ENCODE measurements at regions not wholly inside any gene's neighbourhood (a gene's known extent, or its start where the extent isn't known, plus 50 kb on each side); places are given as distances from the start of the nearest gene placed in this dataset.

DNA sequence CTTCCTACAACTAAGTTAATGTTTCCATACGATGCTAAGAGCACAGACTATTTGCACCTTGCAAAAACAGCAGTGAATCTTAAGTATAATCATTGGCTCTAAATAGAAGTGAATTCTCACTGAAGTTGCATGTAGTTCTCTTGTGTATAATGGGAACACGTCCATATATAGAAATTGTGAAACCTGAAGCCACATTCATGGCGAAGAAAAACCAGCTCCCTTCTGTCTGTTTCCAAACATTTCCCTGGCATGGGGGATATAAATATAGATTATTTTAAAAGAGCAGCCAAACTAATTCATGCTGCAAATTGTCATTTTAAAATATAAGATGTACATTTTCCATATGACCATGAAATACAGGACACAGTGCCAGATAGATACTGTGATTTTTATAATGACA is 71.1 kb downstream of the TRAM1L1 start:
- TF ChIP-seq HOXA7 (CRISPR knock-in tag; IDR thresholded peaks at IDR 0.05; ENCODE audit: borderline replicate concordance) (no peak), MYNN (tag by site-specific recombination; IDR thresholded peaks at IDR 0.05; ENCODE audit: borderline replicate concordance) (no peak), ZNF544 (tag by site-specific recombination; IDR thresholded peaks at IDR 0.05) (no peak), ZBTB48 (tag by site-specific recombination; IDR thresholded peaks at IDR 0.05) (no peak), KLF1 (tag by site-specific recombination; IDR thresholded peaks at IDR 0.05) (no peak), RBAK (tag by site-specific recombination; IDR thresholded peaks at IDR 0.05) (no peak), ZFP69B (tag by site-specific recombination; IDR thresholded peaks at IDR 0.05) (no peak)
- TF ChIP-seq, protein P1, sequence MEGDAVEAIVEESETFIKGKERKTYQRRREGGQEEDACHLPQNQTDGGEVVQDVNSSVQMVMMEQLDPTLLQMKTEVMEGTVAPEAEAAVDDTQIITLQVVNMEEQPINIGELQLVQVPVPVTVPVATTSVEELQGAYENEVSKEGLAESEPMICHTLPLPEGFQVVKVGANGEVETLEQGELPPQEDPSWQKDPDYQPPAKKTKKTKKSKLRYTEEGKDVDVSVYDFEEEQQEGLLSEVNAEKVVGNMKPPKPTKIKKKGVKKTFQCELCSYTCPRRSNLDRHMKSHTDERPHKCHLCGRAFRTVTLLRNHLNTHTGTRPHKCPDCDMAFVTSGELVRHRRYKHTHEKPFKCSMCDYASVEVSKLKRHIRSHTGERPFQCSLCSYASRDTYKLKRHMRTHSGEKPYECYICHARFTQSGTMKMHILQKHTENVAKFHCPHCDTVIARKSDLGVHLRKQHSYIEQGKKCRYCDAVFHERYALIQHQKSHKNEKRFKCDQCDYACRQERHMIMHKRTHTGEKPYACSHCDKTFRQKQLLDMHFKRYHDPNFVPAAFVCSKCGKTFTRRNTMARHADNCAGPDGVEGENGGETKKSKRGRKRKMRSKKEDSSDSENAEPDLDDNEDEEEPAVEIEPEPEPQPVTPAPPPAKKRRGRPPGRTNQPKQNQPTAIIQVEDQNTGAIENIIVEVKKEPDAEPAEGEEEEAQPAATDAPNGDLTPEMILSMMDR (tag by site-specific recombination; IDR thresholded peaks at IDR 0.05) = no peak
- TF ChIP-seq, protein P2, sequence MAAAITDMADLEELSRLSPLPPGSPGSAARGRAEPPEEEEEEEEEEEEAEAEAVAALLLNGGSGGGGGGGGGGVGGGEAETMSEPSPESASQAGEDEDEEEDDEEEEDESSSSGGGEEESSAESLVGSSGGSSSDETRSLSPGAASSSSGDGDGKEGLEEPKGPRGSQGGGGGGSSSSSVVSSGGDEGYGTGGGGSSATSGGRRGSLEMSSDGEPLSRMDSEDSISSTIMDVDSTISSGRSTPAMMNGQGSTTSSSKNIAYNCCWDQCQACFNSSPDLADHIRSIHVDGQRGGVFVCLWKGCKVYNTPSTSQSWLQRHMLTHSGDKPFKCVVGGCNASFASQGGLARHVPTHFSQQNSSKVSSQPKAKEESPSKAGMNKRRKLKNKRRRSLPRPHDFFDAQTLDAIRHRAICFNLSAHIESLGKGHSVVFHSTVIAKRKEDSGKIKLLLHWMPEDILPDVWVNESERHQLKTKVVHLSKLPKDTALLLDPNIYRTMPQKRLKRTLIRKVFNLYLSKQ (tag by site-specific recombination; IDR thresholded peaks at IDR 0.05; ENCODE audit: borderline replicate concordance) = no peak
